ENCODE measurements at regions not wholly inside any gene's neighbourhood (a gene's known extent, or its start where the extent isn't known, plus 50 kb on each side); places are given as distances from the start of the nearest gene placed in this dataset.
A peak's percentile ranks its signal among the peaks of the same experiment; 100 is the strongest.

GRCh38 chr21:43276811-43277210, 108.0 kb downstream of the CRYAA start:
- FAIRE-seq = no peak
- ChIA-PET CTCF (interaction anchor here (1.1 to 3.1 kb wide), 2 partner anchors 8 to 18 kb away, joined by 3 to 10 read pairs; no protein-coding TSS in a partner anchor), POLR2A (no interaction called here)
- Histone ChIP-seq H3K4me2 (no peak overlapping the region), H3K4me1 (0 out of 3 replicates have a peak, but pooled peaks cover 5% of the 10 kb centered on the region), H3K27ac (no peak overlapping the region), H3K4me3 (no peak overlapping the region), H3K9me3 (no peaks in the 10 kb centered on the region)
- WGBS (ENCODE audit: missing lambda C conversion rate) = 89% methylated on average over 15 of the region's 16 CpGs
- DNase-seq (ENCODE audit: low read depth in 1 of 2, low spot score in 1 of 2) = no peak
- no peak for TF ChIP-seq CHD2 (IDR thresholded peaks at IDR 0.05; ENCODE audit: low read length, partially characterized antibody)
- TF ChIP-seq, protein P1, sequence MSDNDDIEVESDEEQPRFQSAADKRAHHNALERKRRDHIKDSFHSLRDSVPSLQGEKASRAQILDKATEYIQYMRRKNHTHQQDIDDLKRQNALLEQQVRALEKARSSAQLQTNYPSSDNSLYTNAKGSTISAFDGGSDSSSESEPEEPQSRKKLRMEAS (IDR thresholded peaks at IDR 0.05) = no peak
- no peak for TF ChIP-seq FOSL2 (IDR thresholded peaks at IDR 0.05)
- TF ChIP-seq FOSL2 (CRISPR knock-in tag; IDR thresholded peaks at IDR 0.05) = no peak
- no peak for TF ChIP-seq MAFK (IDR thresholded peaks at IDR 0.05; ENCODE audit: partially characterized antibody)
- TF ChIP-seq, protein P2, sequence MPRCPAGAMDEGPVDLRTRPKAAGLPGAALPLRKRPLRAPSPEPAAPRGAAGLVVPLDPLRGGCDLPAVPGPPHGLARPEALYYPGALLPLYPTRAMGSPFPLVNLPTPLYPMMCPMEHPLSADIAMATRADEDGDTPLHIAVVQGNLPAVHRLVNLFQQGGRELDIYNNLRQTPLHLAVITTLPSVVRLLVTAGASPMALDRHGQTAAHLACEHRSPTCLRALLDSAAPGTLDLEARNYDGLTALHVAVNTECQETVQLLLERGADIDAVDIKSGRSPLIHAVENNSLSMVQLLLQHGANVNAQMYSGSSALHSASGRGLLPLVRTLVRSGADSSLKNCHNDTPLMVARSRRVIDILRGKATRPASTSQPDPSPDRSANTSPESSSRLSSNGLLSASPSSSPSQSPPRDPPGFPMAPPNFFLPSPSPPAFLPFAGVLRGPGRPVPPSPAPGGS (IDR thresholded peaks at IDR 0.05) = no peak
- TF ChIP-seq HOXA7 (CRISPR knock-in tag; IDR thresholded peaks at IDR 0.05) = no peak
- no peak for TF ChIP-seq CBX2 (IDR thresholded peaks at IDR 0.05; ENCODE audit: borderline replicate concordance, low read depth)
- TF ChIP-seq EHF (CRISPR knock-in tag; IDR thresholded peaks at IDR 0.05) = no peak
- no peak for TF ChIP-seq NPAS2 (CRISPR knock-in tag; IDR thresholded peaks at IDR 0.05; ENCODE audit: borderline replicate concordance)
- TF ChIP-seq PBX3 (IDR thresholded peaks at IDR 0.05) = no peak
- TF ChIP-seq FOSB (CRISPR knock-in tag; IDR thresholded peaks at IDR 0.05) = no peak
- TF ChIP-seq, protein P3, sequence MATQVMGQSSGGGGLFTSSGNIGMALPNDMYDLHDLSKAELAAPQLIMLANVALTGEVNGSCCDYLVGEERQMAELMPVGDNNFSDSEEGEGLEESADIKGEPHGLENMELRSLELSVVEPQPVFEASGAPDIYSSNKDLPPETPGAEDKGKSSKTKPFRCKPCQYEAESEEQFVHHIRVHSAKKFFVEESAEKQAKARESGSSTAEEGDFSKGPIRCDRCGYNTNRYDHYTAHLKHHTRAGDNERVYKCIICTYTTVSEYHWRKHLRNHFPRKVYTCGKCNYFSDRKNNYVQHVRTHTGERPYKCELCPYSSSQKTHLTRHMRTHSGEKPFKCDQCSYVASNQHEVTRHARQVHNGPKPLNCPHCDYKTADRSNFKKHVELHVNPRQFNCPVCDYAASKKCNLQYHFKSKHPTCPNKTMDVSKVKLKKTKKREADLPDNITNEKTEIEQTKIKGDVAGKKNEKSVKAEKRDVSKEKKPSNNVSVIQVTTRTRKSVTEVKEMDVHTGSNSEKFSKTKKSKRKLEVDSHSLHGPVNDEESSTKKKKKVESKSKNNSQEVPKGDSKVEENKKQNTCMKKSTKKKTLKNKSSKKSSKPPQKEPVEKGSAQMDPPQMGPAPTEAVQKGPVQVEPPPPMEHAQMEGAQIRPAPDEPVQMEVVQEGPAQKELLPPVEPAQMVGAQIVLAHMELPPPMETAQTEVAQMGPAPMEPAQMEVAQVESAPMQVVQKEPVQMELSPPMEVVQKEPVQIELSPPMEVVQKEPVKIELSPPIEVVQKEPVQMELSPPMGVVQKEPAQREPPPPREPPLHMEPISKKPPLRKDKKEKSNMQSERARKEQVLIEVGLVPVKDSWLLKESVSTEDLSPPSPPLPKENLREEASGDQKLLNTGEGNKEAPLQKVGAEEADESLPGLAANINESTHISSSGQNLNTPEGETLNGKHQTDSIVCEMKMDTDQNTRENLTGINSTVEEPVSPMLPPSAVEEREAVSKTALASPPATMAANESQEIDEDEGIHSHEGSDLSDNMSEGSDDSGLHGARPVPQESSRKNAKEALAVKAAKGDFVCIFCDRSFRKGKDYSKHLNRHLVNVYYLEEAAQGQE (IDR thresholded peaks at IDR 0.05) = no peak
- TF ChIP-seq, protein P4, sequence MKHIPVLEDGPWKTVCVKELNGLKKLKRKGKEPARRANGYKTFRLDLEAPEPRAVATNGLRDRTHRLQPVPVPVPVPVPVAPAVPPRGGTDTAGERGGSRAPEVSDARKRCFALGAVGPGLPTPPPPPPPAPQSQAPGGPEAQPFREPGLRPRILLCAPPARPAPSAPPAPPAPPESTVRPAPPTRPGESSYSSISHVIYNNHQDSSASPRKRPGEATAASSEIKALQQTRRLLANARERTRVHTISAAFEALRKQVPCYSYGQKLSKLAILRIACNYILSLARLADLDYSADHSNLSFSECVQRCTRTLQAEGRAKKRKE (CRISPR knock-in tag; IDR thresholded peaks at IDR 0.05; ENCODE audit: low read depth) = no peak
- TF ChIP-seq TP53 (CRISPR knock-in tag; IDR thresholded peaks at IDR 0.05) = no peak
- no peak for TF ChIP-seq MYC (IDR thresholded peaks at IDR 0.05; ENCODE audit: borderline replicate concordance, low read length)
- no peak for ATAC-seq

DNA sequence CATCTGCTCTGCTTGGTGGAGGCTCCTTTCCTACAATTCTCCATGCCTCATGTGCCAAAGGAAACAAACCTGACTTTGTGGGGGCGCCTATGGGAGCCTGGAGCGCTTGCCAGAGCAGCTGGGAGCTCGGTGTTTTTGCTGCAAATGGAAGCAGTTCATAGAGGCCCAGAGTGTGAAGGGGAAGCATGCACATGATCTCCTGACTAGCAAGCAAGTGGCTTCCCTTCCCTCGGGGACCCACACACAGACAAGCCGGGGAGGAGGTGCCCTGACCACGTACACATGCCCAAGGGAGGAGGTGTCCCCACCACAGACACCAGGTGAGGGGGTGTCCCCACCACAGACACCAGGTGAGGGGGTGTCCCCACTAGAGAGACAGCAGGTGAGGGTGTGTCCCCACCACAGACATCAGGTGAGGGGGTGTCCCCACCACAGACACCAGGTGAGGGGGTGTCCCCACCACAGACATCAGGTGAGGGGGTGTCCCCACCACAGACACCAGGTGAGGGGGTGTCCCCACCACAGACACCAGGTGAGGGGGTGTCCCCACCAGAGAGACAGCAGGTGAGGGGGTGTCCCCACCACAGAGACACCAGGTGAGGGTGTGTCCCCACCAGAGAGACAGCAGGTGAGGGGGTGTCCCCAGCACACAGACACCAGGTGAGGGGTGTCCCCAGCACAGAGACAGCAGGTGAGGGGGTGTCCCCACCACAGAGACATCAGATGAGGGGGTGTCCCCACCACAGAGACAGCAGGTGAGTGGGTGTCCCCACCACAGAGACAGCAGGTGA, 106.8 kb downstream of the CRYAA start:
- no peak for TF ChIP-seq PBX3 (IDR thresholded peaks at IDR 0.05)
- no peak for TF ChIP-seq CHD2 (IDR thresholded peaks at IDR 0.05; ENCODE audit: low read length, partially characterized antibody)
- no peak for TF ChIP-seq NR3C1 (IDR thresholded peaks at IDR 0.05)
- TF ChIP-seq EP300 (IDR thresholded peaks at IDR 0.05) = no peak
- no peak overlapping the region for H3K4me3 ChIP-seq
- no peak overlapping the region for H3K4me2 ChIP-seq
- whole genome bisulfite sequencing (ENCODE audit: missing lambda C conversion rate) = 80% methylated on average over 2 of the region's 6 CpGs
- H3K27ac ChIP-seq = peak overlapping the region in 1 of 2 experiments; percentile 48; a peak in 2 of 6 replicates
- H3K4me1 ChIP-seq = no peaks in the 10 kb centered on the region
- ChIA-PET POLR2A (no interaction called here), CTCF (no interaction called here)
- DNase-seq (ENCODE audit: low read depth in 1 of 2, low spot score in 1 of 2) (no peak), FAIRE-seq (no peak), ATAC-seq (peak in 1 of 2 experiments; percentile 24; a peak in 2 of 6 replicates)
- H3K9me3 ChIP-seq = no peaks in the 10 kb centered on the region
